WTC11 (cell line): ENCODE measurements at regions not wholly inside any gene's neighbourhood (a gene's known extent, or its start where the extent isn't known, plus 50 kb on each side); places are given as distances from the start of the nearest gene placed in this dataset.
A peak's percentile ranks its signal among the peaks of the same experiment; 100 is the strongest.

Experiments used
- ATAC-seq: fragments of 200-7000 bp; cut with Tn5 transposase; 2 replicates; pipeline ENCODE4 v1.10.0; 2021; ENCODE audit warnings: mild to moderate bottlenecking, moderate library complexity
- CTCF ChIA-PET: fragments of 300-600 bp; sonication (Branson Sonifier 250); formaldehyde crosslinking; loops from one replicate; lab custom pipeline; 2021; ENCODE audit warnings: antibody characterized with exemption; lab: Charles Lee
- POLR2A ChIA-PET: fragments of 350-600 bp; sonication (Branson Sonifier 250); formaldehyde crosslinking; loops from one replicate; lab custom pipeline; 2021; ENCODE audit warnings: antibody characterized with exemption; lab: Charles Lee
- DNase-seq: peaks from one replicate; pipeline ENCODE4 v3.0.0; 2021; ENCODE audit warnings: low spot score
- H3K27ac Mint-ChIP-seq: 2 replicates; pipeline ENCODE4 v1.8.0; 2021; ENCODE audit warnings: mixed read lengths
- H3K27me3 Mint-ChIP-seq: 2 replicates; pipeline ENCODE4 v1.8.0; 2021; ENCODE audit warnings: low read depth, mild to moderate bottlenecking, moderate library complexity, mixed read lengths
- H3K36me3 Mint-ChIP-seq: 2 replicates; pipeline ENCODE4 v1.8.0; 2021; ENCODE audit warnings: mixed read lengths
- H3K4me1 Mint-ChIP-seq: 2 replicates; pipeline ENCODE4 v1.8.0; 2022; ENCODE audit warnings: mixed read lengths
- H3K4me3 Mint-ChIP-seq: 2 replicates; pipeline ENCODE4 v1.8.0; 2021; ENCODE audit warnings: mild to moderate bottlenecking, moderate library complexity, mixed read lengths
- H3K9me3 Mint-ChIP-seq: 2 replicates; pipeline ENCODE4 v1.8.0; 2021; ENCODE audit warnings: mixed read lengths
- CBFB ChIP-seq: sonication (generic); formaldehyde crosslinking; IDR thresholded peaks from 2 replicates; pipeline ENCODE4 v1.8.1; 2022; ENCODE audit warnings: mild to moderate bottlenecking, low read depth, missing genetic modification reagents
- CTCF ChIP-seq: fragments of 200-600 bp; IDR thresholded peaks from 2 replicates; pipeline ENCODE4 v1.8.0; 2022; ENCODE audit warnings: antibody characterized with exemption
- ERG ChIP-seq: fragments of 250-450 bp; sonication (Bioruptor Pico); IDR thresholded peaks from 2 replicates; pipeline ENCODE4 v1.8.0; 2021; ENCODE audit warnings: mild to moderate bottlenecking
- ETV6 ChIP-seq: sonication (generic); formaldehyde crosslinking; IDR thresholded peaks from 2 replicates; pipeline ENCODE4 v1.8.1; 2022; ENCODE audit warnings: mild to moderate bottlenecking, missing genetic modification reagents
- FOXP1 ChIP-seq: sonication (generic); formaldehyde crosslinking; IDR thresholded peaks from 2 replicates; pipeline ENCODE4 v1.8.0; 2022; ENCODE audit warnings: missing genetic modification reagents, mild to moderate bottlenecking, moderate library complexity, borderline replicate concordance
- FOXP4 ChIP-seq: sonication (generic); formaldehyde crosslinking; IDR thresholded peaks from 2 replicates; pipeline ENCODE4 v1.8.0; 2022; ENCODE audit warnings: mild to moderate bottlenecking, missing genetic modification reagents
- GABPB1 ChIP-seq: sonication (generic); formaldehyde crosslinking; IDR thresholded peaks from 2 replicates; pipeline ENCODE4 v1.8.1; 2023; ENCODE audit warnings: mild to moderate bottlenecking, missing genetic modification reagents
- GRHL2 ChIP-seq: fragments of 250-450 bp; sonication (Bioruptor Pico); IDR thresholded peaks from 2 replicates; pipeline ENCODE4 v1.8.0; 2022; ENCODE audit warnings: mild to moderate bottlenecking, moderate library complexity; ENCODE audit not compliant: insufficient replicate concordance, severe bottlenecking
- JUN ChIP-seq: sonication (generic); formaldehyde crosslinking; IDR thresholded peaks from 2 replicates; pipeline ENCODE4 v1.8.0; 2023; ENCODE audit warnings: mild to moderate bottlenecking, missing genetic modification reagents
- MAX ChIP-seq: sonication (generic); formaldehyde crosslinking; IDR thresholded peaks from 2 replicates; pipeline ENCODE4 v1.8.0; 2022; ENCODE audit warnings: mild to moderate bottlenecking, missing genetic modification reagents
- OVOL2 ChIP-seq: fragments of 250-450 bp; sonication (Bioruptor Pico); IDR thresholded peaks from 2 replicates; pipeline ENCODE4 v1.9.0; 2021; ENCODE audit warnings: mild to moderate bottlenecking, borderline replicate concordance
- TCF7 ChIP-seq: sonication (generic); formaldehyde crosslinking; IDR thresholded peaks from 2 replicates; pipeline ENCODE4 v1.8.0; 2022; ENCODE audit warnings: mild to moderate bottlenecking, low read depth, missing genetic modification reagents, moderate library complexity
- TEAD4 ChIP-seq: sonication (generic); formaldehyde crosslinking; IDR thresholded peaks from 2 replicates; pipeline ENCODE4 v1.8.0; 2022; ENCODE audit warnings: mild to moderate bottlenecking, missing genetic modification reagents
- USF1 ChIP-seq: sonication (generic); formaldehyde crosslinking; IDR thresholded peaks from 2 replicates; pipeline ENCODE4 v1.8.0; 2022; ENCODE audit warnings: mild to moderate bottlenecking, missing genetic modification reagents
- USF2 ChIP-seq: sonication (generic); formaldehyde crosslinking; IDR thresholded peaks from 2 replicates; pipeline ENCODE4 v1.8.1; 2023; ENCODE audit warnings: mild to moderate bottlenecking, missing genetic modification reagents, moderate library complexity
- ZBTB21 ChIP-seq: sonication (generic); formaldehyde crosslinking; IDR thresholded peaks from 2 replicates; pipeline ENCODE4 v1.8.1; 2023; ENCODE audit warnings: mild to moderate bottlenecking, missing genetic modification reagents, borderline replicate concordance
- ZNF416 ChIP-seq: fragments of 250-450 bp; sonication (Bioruptor Pico); IDR thresholded peaks from 2 replicates; pipeline ENCODE4 v1.9.0; 2021; ENCODE audit warnings: mild to moderate bottlenecking, inconsistent platforms

DNA sequence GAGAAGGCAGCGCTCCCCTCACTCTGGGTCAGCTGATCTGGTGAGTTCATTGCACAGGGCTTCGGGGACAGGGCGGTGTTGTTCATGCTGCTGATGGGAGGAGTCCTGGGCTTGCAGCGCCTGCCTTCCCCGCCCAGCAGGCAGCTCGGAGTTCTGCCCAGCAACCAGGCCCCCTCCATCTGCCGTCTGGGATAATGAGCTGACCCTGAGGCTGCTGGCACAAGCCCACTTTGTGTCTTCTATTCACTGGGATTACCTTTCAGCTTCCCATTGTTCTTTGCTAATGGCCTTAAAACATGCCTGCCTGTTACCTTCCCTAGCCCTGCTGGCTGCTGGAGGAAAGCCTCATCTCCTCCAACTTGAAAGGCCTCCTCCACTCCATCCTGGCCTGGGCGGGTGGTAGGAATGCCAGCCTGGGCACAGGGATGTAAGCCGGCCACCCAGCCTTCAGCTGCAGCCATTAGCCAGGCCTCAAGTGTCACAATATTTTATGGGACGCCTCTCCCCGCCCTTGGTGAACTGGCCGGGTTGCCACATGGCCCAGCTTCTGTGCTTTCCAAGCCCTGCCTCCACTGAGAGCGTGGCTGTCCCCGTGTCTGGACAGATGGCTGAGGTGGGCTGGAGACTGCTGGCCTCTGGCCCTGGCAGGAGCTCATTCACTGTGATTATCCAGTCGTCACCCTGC, 70.4 kb downstream of the GADD45G start:
- Mint-ChIP-seq H3K36me3 (peaks cover 17% of the 10 kb centered on the region), H3K4me3 (no peak overlapping the region)
- CTCF ChIA-PET, result interaction anchor here (0.7 to 1.8 kb wide), 7 partner anchors 15 to 82 kb away, joined by 3 to 23 read pairs (median 5); partner anchors contain the start of gene GADD45G

More for the DNA sequence above, 70.4 kb downstream of the GADD45G start:
- peaks cover 21% of the 10 kb centered on the region for H3K9me3 Mint-ChIP-seq
- ATAC-seq (peak; percentile 77), DNase-seq (peak; percentile 61)
- POLR2A ChIA-PET, result interaction anchor here (1.0 to 1.2 kb wide), 3 partner anchors 11 to 72 kb away, joined by 3 to 6 read pairs (median 4); partner anchors contain the start of gene GADD45G
- H3K27ac Mint-ChIP-seq, result no peak overlapping the region
- H3K4me1 Mint-ChIP-seq, result peaks cover 68% of the 10 kb centered on the region
- peaks cover 21% of the 10 kb centered on the region for H3K27me3 Mint-ChIP-seq
- TF ChIP-seq ZNF416 (no peak), GRHL2 (CRISPR knock-in tag) (no peak), ERG (no peak), MAX (CRISPR knock-in tag) (peak; percentile 14; the same call in 1 of the 2 replicates), GABPB1 (no peak), JUN (no peak), TCF7 (no peak), FOXP1 (CRISPR knock-in tag) (no peak), CTCF (no peak), FOXP4 (CRISPR knock-in tag) (no peak), OVOL2 (no peak), TEAD4 (no peak), USF2 (CRISPR knock-in tag) (peak; percentile 78), ZBTB21 (CRISPR knock-in tag) (no peak), CBFB (no peak), ETV6 (CRISPR knock-in tag) (no peak), USF1 (CRISPR knock-in tag) (no peak; the same call in 1 of the 2 replicates)
